HCT116 (cell line): ENCODE measurements at regions not wholly inside any gene's neighbourhood (a gene's known extent, or its start where the extent isn't known, plus 50 kb on each side); places are given as distances from the start of the nearest gene placed in this dataset.

Experiments used
- ATAC-seq: fragments of 200-7000 bp; cut with Tn5 transposase; 2 replicates; pipeline ENCODE4 v1.9.1; 2020; ENCODE audit warnings: mild to moderate bottlenecking, moderate library complexity
- BruUV-seq: library from RNA; stranded (reverse); fragments of 400-500 nt; replicated peaks from 2 replicates; lab custom pipeline; 2021; lab: Mats Ljungman, UMichigan
- CTCF ChIA-PET: fragments of 300-600 bp; sonication (Branson Sonifier 250); formaldehyde crosslinking; loops from one replicate; lab custom pipeline; 2021; ENCODE audit warnings: antibody characterized with exemption; lab: Charles Lee
- POLR2A ChIA-PET: fragments of 300-600, 350-600 bp; sonication (Branson Sonifier 250); formaldehyde crosslinking; loops from one replicate; lab custom pipeline; 2021; ENCODE audit warnings: antibody characterized with exemption; lab: Charles Lee
- RAD21 ChIA-PET, 2 experiments: fragments of 300-600 bp; sonication (Branson Sonifier 250); formaldehyde crosslinking; loops; one replicate each; lab custom pipeline; 2023; ENCODE audit warnings: low total read pairs in 2 of 2; ENCODE audit not compliant: uncharacterized antibody in 2 of 2, unreplicated experiment in 2 of 2, low non-redundant PET in 1 of 2; lab: Charles Lee
- DNase-seq: peaks from one replicate; pipeline ENCODE4 v3.0.0-alpha.2; 2010; ENCODE audit warnings: low read depth, low spot score
- H2AFZ ChIP-seq: fragments of 200-600 bp; shearing (Covaris generic), sonication (generic); 2 replicates; pipeline ENCODE4 v1.6.1; 2017; ENCODE audit warnings: low read depth, mixed run types, mixed read lengths, antibody characterized with exemption, low read length; ENCODE audit not compliant: poor library complexity, severe bottlenecking
- H3K27ac ChIP-seq: 2 replicates; pipeline ENCODE4 v1.5.1; 2012; ENCODE audit warnings: low read depth, low read length
- H3K27me3 ChIP-seq: fragments of 200-600 bp; sonication (generic); 2 replicates; pipeline ENCODE4 v1.6.1; 2016; ENCODE audit warnings: mixed run types, low read length, mixed read lengths; ENCODE audit not compliant: insufficient read depth
- H3K36me3 ChIP-seq, 2 experiments: fragments of 200-500 bp in 1 of 2; fragments of 200-600 bp in 1 of 2; sonication (Bioruptor generic) in 1 of 2; sonication (generic) in 1 of 2; 2 replicates each; pipeline versions ENCODE4 v1.5.1 to v1.6.1; 2014 to 2016; ENCODE audit warnings: low read length in 2 of 2, inconsistent platforms in 1 of 2, mixed read lengths in 1 of 2, mixed run types in 1 of 2; ENCODE audit not compliant: insufficient read depth in 2 of 2, control insufficient read depth in 1 of 2
- H3K4me1 ChIP-seq, 2 experiments: fragments of 200-600 bp in 1 of 2; sonication (generic) in 1 of 2; 2 replicates each; pipeline versions ENCODE4 v1.5.1 to v1.6.1; 2012 to 2017; ENCODE audit warnings: low read length in 2 of 2, inconsistent platforms in 1 of 2, mild to moderate bottlenecking in 1 of 2, mixed read lengths in 1 of 2, mixed run types in 1 of 2, moderate library complexity in 1 of 2; ENCODE audit not compliant: insufficient read depth in 2 of 2, control insufficient read depth in 1 of 2
- H3K4me2 ChIP-seq: fragments of 200-600 bp; sonication (generic); 2 replicates; pipeline ENCODE4 v1.6.1; 2017; ENCODE audit warnings: mixed run types, low read length, mixed read lengths
- H3K4me3 ChIP-seq, 2 experiments: fragments of 200-600 bp in 1 of 2; sonication (generic) in 1 of 2; replicated peaks in 1 of 2; 2 replicates each; pipeline ENCODE4 v1.5.1; 2011 to 2016; ENCODE audit warnings: low read length in 2 of 2, control low read depth in 1 of 2, low read depth in 1 of 2, mild to moderate bottlenecking in 1 of 2, mixed read lengths in 1 of 2, mixed run types in 1 of 2
- H3K79me2 ChIP-seq: fragments of 200-600 bp; sonication (generic); 2 replicates; pipeline ENCODE4 v1.6.1; 2017; ENCODE audit warnings: mild to moderate bottlenecking, mixed run types, low read length, moderate library complexity, mixed read lengths; ENCODE audit not compliant: insufficient read depth
- H3K9ac ChIP-seq: fragments of 200-600 bp; sonication (generic); 2 replicates; pipeline ENCODE4 v1.6.1; 2016; ENCODE audit warnings: low read length, mixed read lengths
- H3K9me2 ChIP-seq: fragments of 200-600 bp; sonication (generic), shearing (Covaris generic); 2 replicates; pipeline ENCODE4 v1.6.1; 2017; ENCODE audit warnings: mixed run types, mild to moderate bottlenecking, moderate library complexity; ENCODE audit not compliant: insufficient read depth
- H3K9me3 ChIP-seq, 2 experiments: fragments of 200-500 bp in 1 of 2; fragments of 200-600 bp in 1 of 2; sonication (Bioruptor generic) in 1 of 2; sonication (generic) in 1 of 2; 2 replicates each; pipeline ENCODE4 v1.6.1; 2014 to 2017; ENCODE audit warnings: low read length in 2 of 2, mixed read lengths in 2 of 2, inconsistent platforms in 1 of 2, low read depth in 1 of 2, mild to moderate bottlenecking in 1 of 2, mixed run types in 1 of 2, moderate library complexity in 1 of 2; ENCODE audit not compliant: control insufficient read depth in 1 of 2, insufficient read depth in 1 of 2
- H4K20me1 ChIP-seq: fragments of 200-600 bp; sonication (generic), shearing (Covaris generic); 2 replicates; pipeline ENCODE4 v1.6.1; 2017; ENCODE audit warnings: mixed run types, mild to moderate bottlenecking, moderate library complexity; ENCODE audit not compliant: insufficient read depth
- CEBPB ChIP-seq: IDR thresholded peaks from 2 replicates; pipeline ENCODE4 v1.6.1; 2012; ENCODE audit warnings: low read depth
- EGR1 ChIP-seq: IDR thresholded peaks from 2 replicates; pipeline ENCODE4 v1.6.1; 2012; ENCODE audit warnings: low read depth
- EZH2 ChIP-seq: fragments of 200-600 bp; sonication (generic); IDR thresholded peaks from 2 replicates; pipeline ENCODE4 v1.6.1; 2017; ENCODE audit warnings: antibody characterized with exemption, mixed run types
- EZH2phosphoT487 ChIP-seq: fragments of 200-600 bp; IDR thresholded peaks from 2 replicates; pipeline ENCODE4 v1.6.1; 2018; ENCODE audit warnings: antibody characterized with exemption, borderline replicate concordance
- FOSL1 ChIP-seq: IDR thresholded peaks from 2 replicates; pipeline ENCODE4 v1.6.1; 2012; ENCODE audit warnings: low read depth
- JUND ChIP-seq: IDR thresholded peaks from 2 replicates; pipeline ENCODE4 v1.6.1; 2012
- MAX ChIP-seq: IDR thresholded peaks from 2 replicates; pipeline ENCODE4 v1.6.1; 2012
- RAD21 ChIP-seq: IDR thresholded peaks from 2 replicates; pipeline ENCODE4 v1.6.1; 2012; ENCODE audit warnings: low read depth, mild to moderate bottlenecking
- SIN3A ChIP-seq: IDR thresholded peaks from 2 replicates; pipeline ENCODE4 v1.6.1; 2012; ENCODE audit warnings: low read depth
- SP1 ChIP-seq: IDR thresholded peaks from 2 replicates; pipeline ENCODE4 v1.6.1; 2012; ENCODE audit warnings: low read depth
- SRF ChIP-seq: IDR thresholded peaks from 2 replicates; pipeline ENCODE4 v1.6.1; 2012; ENCODE audit warnings: low read depth
- TCF7L2 ChIP-seq: IDR thresholded peaks from 2 replicates; pipeline ENCODE4 v1.7.0; 2011; ENCODE audit warnings: borderline replicate concordance, inconsistent platforms; ENCODE audit not compliant: insufficient read depth, insufficient read length; ENCODE audit errors: extremely low read depth
- YY1 ChIP-seq: IDR thresholded peaks from 2 replicates; pipeline ENCODE4 v1.6.1; 2011; ENCODE audit warnings: low read length, low read depth, moderate library complexity, mild to moderate bottlenecking; ENCODE audit not compliant: insufficient replicate concordance; ENCODE audit errors: extremely low read depth
- ZNF274 ChIP-seq: fragments of 200-500 bp; sonication (Bioruptor generic); IDR thresholded peaks from 2 replicates; pipeline ENCODE4 v1.6.1; 2014; ENCODE audit warnings: mild to moderate bottlenecking, low read depth, low read length, inconsistent platforms
- intact Hi-C: fragments of 100-400 bp; cut with micrococcal nuclease; formaldehyde crosslinking; loops from 2 replicates; pipeline ENCODE4 v1.10.0; 2022
- TF ChIP-seq, protein P1 (sequence below): IDR thresholded peaks from 2 replicates; pipeline ENCODE4 v1.6.1; 2012

- Histone ChIP-seq H3K27ac (no peak overlapping the region), H3K27me3 (peaks cover 12% of the 10 kb centered on the region), H3K9ac (no peak overlapping the region), H4K20me1 (no peaks in the 10 kb centered on the region), H3K36me3 (no peaks in the 10 kb centered on the region), H3K4me3 (no peak overlapping the region), H2AFZ (no peak overlapping the region), H3K9me2 (no peaks in the 10 kb centered on the region), H3K4me1 (no peaks in the 10 kb centered on the region), H3K4me2 (no peak overlapping the region), H3K9me3 (no peaks in the 10 kb centered on the region), H3K79me2 (no peaks in the 10 kb centered on the region)
- ATAC-seq (no peak), DNase-seq (no peak)
- ChIA-PET POLR2A (no interaction called here), RAD21 (no interaction called here), CTCF (no interaction called here)
- TF ChIP-seq CEBPB = no peak
- TF ChIP-seq EZH2 = no peak
- TF ChIP-seq RAD21 = no peak
- TF ChIP-seq YY1 = no peak
- TF ChIP-seq JUND = no peak
- no peak for TF ChIP-seq SRF
- TF ChIP-seq EGR1 = no peak
- TF ChIP-seq MAX = no peak
- TF ChIP-seq EZH2phosphoT487 = no peak
- intact Hi-C loops = no loop called here
- BruUV-seq = no TSS peak
Measured at GRCh38 chr3:135623558-135623957, 342.0 kb upstream of the PPP2R3A start.

- TF ChIP-seq TCF7L2 (no peak), CEBPB (no peak), EZH2 (no peak), SIN3A (no peak), EGR1 (no peak), FOSL1 (no peak), ZNF274 (no peak), RAD21 (no peak), YY1 (no peak), SP1 (no peak)
- TF ChIP-seq, protein P1, sequence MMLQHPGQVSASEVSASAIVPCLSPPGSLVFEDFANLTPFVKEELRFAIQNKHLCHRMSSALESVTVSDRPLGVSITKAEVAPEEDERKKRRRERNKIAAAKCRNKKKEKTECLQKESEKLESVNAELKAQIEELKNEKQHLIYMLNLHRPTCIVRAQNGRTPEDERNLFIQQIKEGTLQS = no peak
- CTCF ChIA-PET = no interaction called here
Measured at GRCh38 chr3:135627057-135627456, 338.5 kb upstream of the PPP2R3A start.

More at GRCh38 chr3:135627057-135627456, 338.5 kb upstream of the PPP2R3A start:
- no peaks in the 10 kb centered on the region for H3K4me1 ChIP-seq
- no peaks in the 10 kb centered on the region for H3K9me2 ChIP-seq
- ChIA-PET POLR2A (no interaction called here), RAD21 (no interaction called here)
- no peak overlapping the region for H3K4me3 ChIP-seq
- no peak overlapping the region for H3K9ac ChIP-seq
- H3K4me2 ChIP-seq = no peak overlapping the region
- H3K36me3 ChIP-seq = no peaks in the 10 kb centered on the region
- no peak for ATAC-seq
- DNase-seq = no peak
- peaks cover 36% of the 10 kb centered on the region for H3K27me3 ChIP-seq
- H3K9me3 ChIP-seq = no peaks in the 10 kb centered on the region
- intact Hi-C loops = no loop called here
- no peaks in the 10 kb centered on the region for H3K79me2 ChIP-seq
- H4K20me1 ChIP-seq = no peaks in the 10 kb centered on the region
- BruUV-seq = no TSS peak
- no peak overlapping the region for H3K27ac ChIP-seq
- H2AFZ ChIP-seq = no peak overlapping the region
